C4-2B (cell line): ENCODE measurements at regions not wholly inside any gene's neighbourhood (a gene's known extent, or its start where the extent isn't known, plus 50 kb on each side); places are given as distances from the start of the nearest gene placed in this dataset.

Source experiments
- ZFX ChIP-seq: fragments of 450-650 bp; IDR thresholded peaks from 2 replicates; pipeline ENCODE4 v1.6.1; 2017
- TF ChIP-seq, protein P1 (sequence below): fragments of 450-650 bp; conservative IDR thresholded peaks from 2 replicates; pipeline ENCODE4 v1.5.1; 2017; ENCODE audit warnings: mild to moderate bottlenecking

DNA sequence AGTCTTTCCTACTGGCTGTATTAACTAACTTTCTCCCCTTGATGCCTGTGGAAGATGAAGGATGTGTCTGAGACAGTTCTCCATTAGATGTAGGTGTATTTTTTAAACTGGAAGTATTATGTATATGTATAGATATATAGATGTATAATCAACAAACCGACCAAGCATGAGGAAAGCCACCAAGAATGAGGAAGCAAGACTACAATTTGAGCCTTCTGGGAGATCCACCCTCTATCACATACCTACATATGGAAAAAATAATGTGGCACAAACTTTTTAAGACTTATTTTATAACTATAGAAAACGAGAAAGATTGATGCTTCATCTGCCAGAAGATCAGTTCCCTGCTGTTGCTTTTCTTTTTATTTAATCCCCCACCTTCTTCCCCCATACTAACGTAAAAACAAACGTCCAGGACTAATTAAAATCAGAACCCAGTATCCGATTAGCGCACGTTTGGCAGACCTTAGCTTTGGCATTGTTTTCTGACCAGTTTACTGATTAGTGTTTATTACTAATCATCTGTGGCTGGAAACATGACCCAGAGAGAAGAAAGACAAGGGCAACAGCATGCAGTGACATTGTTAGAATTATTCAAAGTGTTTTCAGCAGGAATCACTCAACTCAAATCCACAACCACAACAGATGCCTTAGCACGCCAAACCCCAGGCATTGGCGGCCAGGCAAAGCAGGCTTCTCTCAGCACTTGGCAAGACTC is 490.2 kb downstream of the EBF1 start:
- TF ChIP-seq, protein P1, sequence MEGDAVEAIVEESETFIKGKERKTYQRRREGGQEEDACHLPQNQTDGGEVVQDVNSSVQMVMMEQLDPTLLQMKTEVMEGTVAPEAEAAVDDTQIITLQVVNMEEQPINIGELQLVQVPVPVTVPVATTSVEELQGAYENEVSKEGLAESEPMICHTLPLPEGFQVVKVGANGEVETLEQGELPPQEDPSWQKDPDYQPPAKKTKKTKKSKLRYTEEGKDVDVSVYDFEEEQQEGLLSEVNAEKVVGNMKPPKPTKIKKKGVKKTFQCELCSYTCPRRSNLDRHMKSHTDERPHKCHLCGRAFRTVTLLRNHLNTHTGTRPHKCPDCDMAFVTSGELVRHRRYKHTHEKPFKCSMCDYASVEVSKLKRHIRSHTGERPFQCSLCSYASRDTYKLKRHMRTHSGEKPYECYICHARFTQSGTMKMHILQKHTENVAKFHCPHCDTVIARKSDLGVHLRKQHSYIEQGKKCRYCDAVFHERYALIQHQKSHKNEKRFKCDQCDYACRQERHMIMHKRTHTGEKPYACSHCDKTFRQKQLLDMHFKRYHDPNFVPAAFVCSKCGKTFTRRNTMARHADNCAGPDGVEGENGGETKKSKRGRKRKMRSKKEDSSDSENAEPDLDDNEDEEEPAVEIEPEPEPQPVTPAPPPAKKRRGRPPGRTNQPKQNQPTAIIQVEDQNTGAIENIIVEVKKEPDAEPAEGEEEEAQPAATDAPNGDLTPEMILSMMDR: no peak
- TF ChIP-seq ZFX: no peak
